Stimulated activated CD4-positive, alpha-beta T cell treated with anti-CD3 and anti-CD28 coated beads, TNF-alpha, amount 100 ng/mL, for 1 hour (primary cell): ENCODE measurements at regions not wholly inside any gene's neighbourhood (a gene's known extent, or its start where the extent isn't known, plus 50 kb on each side); places are given as distances from the start of the nearest gene placed in this dataset.

Experiments
- DNase-seq, 3 donors: peaks; one replicate each; pipeline ENCODE4 v3.0.0-alpha.2; 2020; ENCODE audit warnings: low read depth in 3 of 3, low spot score in 1 of 3

GRCh38 chr21:35900539-35900938 lies 159.8 kb downstream of the SETD4 start:
- DNase-seq = no peak

GRCh38 chr21:35896060-35896459 lies 164.3 kb downstream of the SETD4 start:
- no peak for DNase-seq

- DNase-seq = no peak
These were observed 164.7 kb downstream of the SETD4 start for GRCh38 chr21:35895598-35895997.

GRCh38 chr21:35893156-35893555 lies 167.2 kb downstream of the SETD4 start:
- DNase-seq = no peak

GRCh38 chr21:35886887-35887286 lies 173.4 kb downstream of the SETD4 start:
- DNase-seq = no peak

GRCh38 chr21:35885942-35886541 lies 174.3 kb downstream of the SETD4 start:
- no peak for DNase-seq

- no peak for DNase-seq
These were observed 177.5 kb downstream of the SETD4 start for GRCh38 chr21:35882791-35883240.

GRCh38 chr21:35873441-35873840 lies 186.9 kb downstream of the SETD4 start:
- DNase-seq = no peak

- DNase-seq = no peak
These were observed 188.4 kb downstream of the SETD4 start for GRCh38 chr21:35871906-35872305.

GRCh38 chr21:35868869-35869223 lies 191.5 kb downstream of the SETD4 start:
- no peak for DNase-seq

GRCh38 chr21:35868005-35868868 lies 192.1 kb downstream of the SETD4 start:
- DNase-seq = no peak

- DNase-seq = no peak
These were observed 196.3 kb downstream of the SETD4 start for GRCh38 chr21:35864039-35864438.

- DNase-seq = no peak
These were observed 197.4 kb downstream of the SETD4 start for GRCh38 chr21:35862969-35863368.

- no peak for DNase-seq
These were observed 198.7 kb downstream of the SETD4 start for GRCh38 chr21:35861661-35862060.

- no peak for DNase-seq
These were observed 200.0 kb downstream of the SETD4 start for GRCh38 chr21:35860189-35860869.

- no peak for DNase-seq
These were observed 200.6 kb downstream of the SETD4 start for GRCh38 chr21:35859677-35860076.

- no peak for DNase-seq
These were observed 203.2 kb downstream of the SETD4 start for GRCh38 chr21:35857095-35857494.

- no peak for DNase-seq
These were observed 204.8 kb downstream of the SETD4 start for GRCh38 chr21:35855484-35855883.

- DNase-seq = no peak
These were observed 206.0 kb downstream of the SETD4 start for GRCh38 chr21:35854281-35854680.

GRCh38 chr21:35853321-35854239 lies 206.7 kb downstream of the SETD4 start:
- no peak for DNase-seq

GRCh38 chr21:35852820-35853219 lies 207.5 kb downstream of the SETD4 start:
- DNase-seq = no peak
